Muscle of leg (tissue), 3 donors: ENCODE measurements at regions not wholly inside any gene's neighbourhood (a gene's known extent, or its start where the extent isn't known, plus 50 kb on each side); places are given as distances from the start of the nearest gene placed in this dataset.
A peak's percentile ranks its signal among the peaks of the same experiment; 100 is the strongest.

ENCODE experiments used
- DNase-seq: peaks from one replicate; pipeline ENCODE4 v3.0.0; 2013
- H3K27ac ChIP-seq: one replicate; pipeline ENCODE4 v1.5.1; 2013; ENCODE audit warnings: mild to moderate bottlenecking, low read length, control low read depth
- H3K27me3 ChIP-seq: one replicate; pipeline ENCODE4 v1.6.1; 2013; ENCODE audit warnings: low read length; ENCODE audit not compliant: control insufficient read depth, insufficient read depth
- H3K36me3 ChIP-seq: one replicate; pipeline ENCODE4 v1.6.1; 2013; ENCODE audit warnings: low read length; ENCODE audit not compliant: control insufficient read depth, insufficient read depth
- H3K4me1 ChIP-seq: one replicate; pipeline ENCODE4 v1.6.1; 2013; ENCODE audit warnings: low read length; ENCODE audit not compliant: control insufficient read depth, insufficient read depth
- H3K4me3 ChIP-seq: one replicate; pipeline ENCODE4 v1.5.1; 2013; ENCODE audit warnings: low read length, control low read depth
- H3K9me3 ChIP-seq: replicated peaks from 2 replicates; pipeline ENCODE4 v1.6.1; 2013; ENCODE audit warnings: low read depth, low read length; ENCODE audit not compliant: control insufficient read depth
- WGBS: methylation state at CpG from one replicate; pipeline ENCODE4 v1.1.5; 2013; ENCODE audit warnings: missing lambda C conversion rate; ENCODE audit not compliant: insufficient coverage; 5-methylcytosine and 5-hydroxymethylcytosine counted together

- H3K36me3 ChIP-seq = no peaks in the 10 kb centered on the region
- H3K9me3 ChIP-seq = no peaks in the 10 kb centered on the region
- no peak overlapping the region for H3K4me3 ChIP-seq
- H3K27ac ChIP-seq = no peak overlapping the region
- peaks cover 3% of the 10 kb centered on the region for H3K4me1 ChIP-seq
- WGBS = no CpG with 5 or more reads among the region's 2 CpGs
- no peaks in the 10 kb centered on the region for H3K27me3 ChIP-seq
- no peak for DNase-seq
These were observed 937.9 kb downstream of the TUSC7 start for GRCh38 chr3:117647435-117647834.

DNA sequence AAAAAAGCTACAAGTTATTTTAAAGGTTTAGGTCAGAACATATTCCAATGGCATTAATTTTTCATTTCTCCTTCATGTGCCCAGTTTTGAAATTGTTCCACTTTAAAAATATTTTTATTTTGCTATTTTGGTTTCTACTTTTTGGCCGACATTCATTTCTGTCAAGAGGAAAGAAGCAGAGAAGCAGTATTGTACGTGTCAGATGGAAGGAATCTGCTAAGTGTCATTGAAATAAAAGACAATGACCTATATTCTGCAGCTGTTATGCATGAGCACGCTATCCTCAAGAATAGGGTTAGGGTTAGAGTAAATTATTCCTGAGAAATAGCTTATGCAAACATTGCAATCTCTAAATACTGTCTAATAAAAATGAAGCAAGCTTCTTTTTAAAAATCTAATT, 941.7 kb downstream of the TUSC7 start:
- H3K27me3 ChIP-seq = no peaks in the 10 kb centered on the region
- WGBS = no CpG with 5 or more reads among the region's 3 CpGs

DNA sequence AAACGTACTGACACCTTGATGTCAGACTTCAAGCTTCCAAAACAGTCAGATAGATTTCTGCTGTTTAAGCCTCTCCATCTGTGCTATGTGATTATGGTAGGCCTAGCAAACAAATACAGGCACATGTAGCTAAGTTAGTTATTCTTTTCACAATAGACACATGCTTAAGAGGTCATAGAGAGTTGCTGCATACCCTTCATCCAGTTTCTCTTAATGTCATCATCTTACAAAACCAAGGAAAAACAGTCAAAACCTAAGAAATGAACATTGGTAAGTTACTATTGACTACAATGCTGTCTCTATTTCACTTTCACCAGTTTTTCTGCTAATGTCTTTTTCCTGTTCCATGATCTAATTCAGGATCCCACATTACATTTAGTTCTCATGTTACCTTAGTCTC, 946.8 kb downstream of the TUSC7 start:
- WGBS = no CpG with 5 or more reads among the region's 1 CpG
- H3K36me3 ChIP-seq = no peaks in the 10 kb centered on the region
- H3K4me3 ChIP-seq = no peak overlapping the region
- no peaks in the 10 kb centered on the region for H3K9me3 ChIP-seq
- DNase-seq = no peak
- no peaks in the 10 kb centered on the region for H3K27me3 ChIP-seq
- H3K27ac ChIP-seq = no peak overlapping the region
- H3K4me1 ChIP-seq = no peaks in the 10 kb centered on the region

More for the DNA sequence above, 941.7 kb downstream of the TUSC7 start:
- H3K4me3 ChIP-seq = no peak overlapping the region
- DNase-seq = peak; percentile 67
- H3K9me3 ChIP-seq = no peaks in the 10 kb centered on the region
- H3K4me1 ChIP-seq = peaks cover 3% of the 10 kb centered on the region
- no peak overlapping the region for H3K27ac ChIP-seq
- no peaks in the 10 kb centered on the region for H3K36me3 ChIP-seq

DNA sequence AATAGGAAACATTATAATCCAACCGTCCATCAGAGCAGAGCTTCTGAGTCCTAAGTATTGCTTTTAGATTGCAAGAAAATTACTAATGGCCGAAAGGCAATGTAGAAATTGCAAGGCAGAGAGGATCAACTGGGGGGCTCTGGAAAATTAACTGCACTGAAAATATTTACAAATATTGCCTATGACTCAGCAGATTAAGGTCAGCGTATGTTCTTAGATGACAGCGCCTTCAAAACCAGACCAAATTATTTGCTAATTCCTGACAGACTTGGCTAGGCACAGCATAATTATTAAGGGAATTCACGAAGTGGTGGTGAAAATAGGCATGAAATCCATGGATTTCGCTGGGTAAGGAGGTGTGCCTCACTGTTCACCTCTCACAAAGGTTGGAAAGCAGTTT, 947.7 kb downstream of the TUSC7 start:
- Histone ChIP-seq H3K36me3 (no peaks in the 10 kb centered on the region), H3K9me3 (no peaks in the 10 kb centered on the region), H3K4me3 (no peak overlapping the region), H3K27ac (no peak overlapping the region), H3K4me1 (no peaks in the 10 kb centered on the region), H3K27me3 (no peaks in the 10 kb centered on the region)
- no CpG with 5 or more reads among the region's 6 CpGs for WGBS
- DNase-seq = no peak

DNA sequence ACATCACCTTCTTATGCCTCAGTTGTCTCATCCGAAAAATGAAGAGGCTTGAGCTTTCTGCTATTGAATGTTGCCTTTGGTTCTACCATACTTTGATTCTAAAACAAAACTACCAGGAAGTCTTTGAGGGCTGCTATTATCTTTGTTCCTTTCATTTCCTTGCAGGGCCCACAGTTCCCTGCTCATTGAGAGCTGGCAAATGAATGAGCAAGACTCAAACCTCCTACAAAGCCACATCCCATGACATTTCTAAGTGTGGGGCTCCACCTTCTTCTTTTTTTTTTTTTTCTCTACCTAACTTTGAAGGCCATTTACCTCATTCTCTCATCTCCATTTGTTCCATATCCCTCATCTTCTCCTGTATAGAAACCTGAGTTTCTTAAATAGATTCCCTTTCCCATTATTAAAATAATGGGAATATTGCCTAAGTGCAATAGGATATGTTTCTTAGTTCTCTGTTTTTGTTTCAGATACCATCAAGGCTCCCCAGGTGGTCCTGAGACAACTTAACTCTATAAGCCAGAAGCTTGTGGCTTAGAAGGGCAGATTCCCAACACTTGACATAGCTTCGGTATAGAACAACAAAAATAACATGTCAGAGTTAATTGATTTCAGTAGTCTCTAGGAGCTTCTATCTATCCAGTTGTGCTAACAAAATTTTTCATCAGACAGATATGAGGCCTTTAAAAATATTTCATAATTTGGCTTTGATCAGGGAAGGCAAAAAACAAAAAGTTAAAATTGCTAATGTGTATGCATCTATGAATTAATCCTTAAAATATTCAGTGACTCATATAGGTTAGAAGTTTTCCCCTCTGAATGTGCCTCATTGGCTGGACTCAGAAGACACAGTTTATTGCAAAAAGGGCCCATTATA, 951.6 kb downstream of the TUSC7 start:
- WGBS = no CpG with 5 or more reads among the region's 2 CpGs
- Histone ChIP-seq H3K4me1 (no peaks in the 10 kb centered on the region), H3K36me3 (no peaks in the 10 kb centered on the region), H3K4me3 (no peak overlapping the region), H3K9me3 (no peaks in the 10 kb centered on the region), H3K27ac (no peak overlapping the region), H3K27me3 (no peaks in the 10 kb centered on the region)
- DNase-seq = no peak

GRCh38 chr3:117661818-117662095, 952.2 kb downstream of the TUSC7 start:
- no peak overlapping the region for H3K27ac ChIP-seq
- H3K27me3 ChIP-seq = no peaks in the 10 kb centered on the region
- no CpG with 5 or more reads among the region's 3 CpGs for WGBS
- no peaks in the 10 kb centered on the region for H3K9me3 ChIP-seq
- H3K36me3 ChIP-seq = no peaks in the 10 kb centered on the region
- no peaks in the 10 kb centered on the region for H3K4me1 ChIP-seq
- no peak for DNase-seq
- no peak overlapping the region for H3K4me3 ChIP-seq

DNA sequence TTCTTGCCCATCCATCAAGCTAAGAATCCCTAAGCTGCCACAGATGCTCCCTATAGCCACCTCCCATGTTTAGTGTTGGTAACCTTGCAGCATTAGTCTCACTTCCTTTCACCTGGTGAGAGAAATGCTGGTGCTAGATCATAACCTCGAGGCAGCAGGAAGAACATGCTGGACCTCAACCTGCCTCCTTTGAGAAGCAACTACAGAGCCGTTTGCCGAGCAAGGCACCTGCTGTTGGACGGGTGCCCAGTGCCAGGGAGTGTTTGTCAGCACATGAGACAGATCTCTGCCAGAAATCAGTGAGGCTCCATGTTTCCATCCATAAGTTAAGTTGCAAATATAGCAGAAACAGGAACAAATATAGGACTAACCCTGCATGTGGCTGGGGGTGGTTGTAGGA, 955.7 kb downstream of the TUSC7 start:
- H3K9me3 ChIP-seq = no peaks in the 10 kb centered on the region
- H3K27ac ChIP-seq = no peak overlapping the region
- 50% methylated on average over 3 of the region's 4 CpGs for whole genome bisulfite sequencing
- no peaks in the 10 kb centered on the region for H3K27me3 ChIP-seq
- H3K4me3 ChIP-seq = no peak overlapping the region
- H3K4me1 ChIP-seq = no peaks in the 10 kb centered on the region
- no peak for DNase-seq
- H3K36me3 ChIP-seq = no peaks in the 10 kb centered on the region

GRCh38 chr3:117666325-117666724, 956.7 kb downstream of the TUSC7 start:
- H3K4me3 ChIP-seq = no peak overlapping the region
- H3K9me3 ChIP-seq = no peaks in the 10 kb centered on the region
- H3K27ac ChIP-seq = no peak overlapping the region
- no peak for DNase-seq
- no peaks in the 10 kb centered on the region for H3K27me3 ChIP-seq
- no peaks in the 10 kb centered on the region for H3K4me1 ChIP-seq
- WGBS = no CpG with 5 or more reads among the region's 3 CpGs
- H3K36me3 ChIP-seq = no peaks in the 10 kb centered on the region

DNA sequence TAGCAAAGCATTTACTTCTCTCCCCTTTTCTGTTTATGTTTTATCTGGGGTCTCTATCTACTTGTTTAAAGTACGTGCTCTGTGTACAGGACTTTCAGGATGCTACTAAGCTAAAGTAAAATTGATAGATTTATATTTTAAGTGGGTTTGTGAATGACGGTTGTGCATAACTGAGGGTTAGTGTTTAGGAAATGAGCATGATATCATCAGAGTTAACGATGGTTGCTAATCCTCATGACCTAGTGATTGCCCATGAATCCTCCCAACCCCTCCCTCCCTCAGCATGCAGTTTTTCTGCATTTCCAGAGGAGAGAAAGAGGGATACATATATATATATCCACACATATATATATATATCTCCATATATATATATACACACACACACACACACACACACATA, 957.2 kb downstream of the TUSC7 start:
- H3K9me3 ChIP-seq = no peaks in the 10 kb centered on the region
- H3K27me3 ChIP-seq = no peaks in the 10 kb centered on the region
- H3K27ac ChIP-seq = no peak overlapping the region
- no peaks in the 10 kb centered on the region for H3K36me3 ChIP-seq
- WGBS = no CpG with 5 or more reads among the region's 3 CpGs
- H3K4me3 ChIP-seq = no peak overlapping the region
- H3K4me1 ChIP-seq = no peaks in the 10 kb centered on the region
- no peak for DNase-seq

DNA sequence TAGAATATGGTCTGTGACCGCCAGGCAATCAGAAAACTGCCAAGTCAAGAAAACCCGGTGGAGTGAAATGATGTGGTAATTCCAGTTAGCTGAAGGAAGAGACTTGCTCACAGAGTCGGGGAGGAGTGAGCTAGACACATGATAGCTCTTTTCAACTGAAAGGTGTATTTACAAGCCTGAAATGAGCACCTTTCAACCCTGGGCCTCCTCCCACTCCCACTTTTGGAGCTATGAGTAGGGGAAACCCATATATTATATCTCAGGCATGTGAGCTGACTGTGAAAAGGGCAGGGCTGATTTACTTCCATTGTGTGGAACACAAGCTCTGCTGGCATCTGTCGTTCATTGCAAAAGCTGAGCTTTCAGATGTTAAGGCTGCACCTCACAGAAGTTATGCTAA, 960.2 kb downstream of the TUSC7 start:
- DNase-seq = no peak
- Histone ChIP-seq H3K27ac (no peak overlapping the region), H3K4me3 (no peak overlapping the region), H3K9me3 (no peaks in the 10 kb centered on the region), H3K4me1 (no peaks in the 10 kb centered on the region), H3K36me3 (no peaks in the 10 kb centered on the region), H3K27me3 (no peaks in the 10 kb centered on the region)
- 67% methylated on average over 1 of the region's 4 CpGs for WGBS
